CD8-positive, alpha-beta memory T cell (primary cell): ENCODE measurements at regions not wholly inside any gene's neighbourhood (a gene's known extent, or its start where the extent isn't known, plus 50 kb on each side); places are given as distances from the start of the nearest gene placed in this dataset.

ENCODE experiments used
- CTCF ChIA-PET: fragments of 350-600 bp; sonication (Branson Sonifier 250); formaldehyde crosslinking; loops from one replicate; lab custom pipeline; 2021; ENCODE audit warnings: antibody characterized with exemption; lab: Charles Lee
- POLR2A ChIA-PET: fragments of 350-600 bp; sonication (Branson Sonifier 250); formaldehyde crosslinking; loops from one replicate; lab custom pipeline; 2021; ENCODE audit warnings: antibody characterized with exemption; lab: Charles Lee
- DNase-seq, 5 donors: peaks; one replicate each; pipeline versions ENCODE4 v3.0.0 to v3.0.0-alpha.2; 2020 to 2022; ENCODE audit warnings: mixed read lengths in 1 of 5
- H3K27ac ChIP-seq: one replicate; pipeline ENCODE4 v1.7.0; 2013; ENCODE audit warnings: low read depth, mild to moderate bottlenecking, low read length, moderate library complexity
- H3K27me3 ChIP-seq: 2 replicates; pipeline ENCODE4 v1.7.0; 2013; ENCODE audit warnings: low read length, mild to moderate bottlenecking; ENCODE audit not compliant: insufficient read depth, poor library complexity, severe bottlenecking
- H3K36me3 ChIP-seq: 2 replicates; pipeline ENCODE4 v1.7.0; 2013; ENCODE audit warnings: mild to moderate bottlenecking, low read length, moderate library complexity; ENCODE audit not compliant: insufficient read depth
- H3K4me1 ChIP-seq: 2 replicates; pipeline ENCODE4 v1.7.0; 2013; ENCODE audit warnings: mild to moderate bottlenecking, low read length, moderate library complexity; ENCODE audit not compliant: insufficient read depth
- H3K4me3 ChIP-seq: 2 replicates; pipeline ENCODE4 v1.7.0; 2013; ENCODE audit warnings: mild to moderate bottlenecking, low read length
- H3K9me3 ChIP-seq: 2 replicates; pipeline ENCODE4 v1.7.0; 2013; ENCODE audit warnings: mild to moderate bottlenecking, low read length
- H3K27ac Mint-ChIP-seq, 8 donors: one replicate each; pipeline ENCODE4 v1.8.0; 2020 to 2021; ENCODE audit warnings: mixed read lengths in 8 of 8, mild to moderate bottlenecking in 6 of 8, inconsistent platforms in 3 of 8, moderate library complexity in 3 of 8
- H3K27me3 Mint-ChIP-seq, 2 donors: one replicate each; pipeline ENCODE4 v1.8.0; 2020 to 2021; ENCODE audit warnings: mixed read lengths in 2 of 2, mild to moderate bottlenecking in 1 of 2, moderate library complexity in 1 of 2
- H3K36me3 Mint-ChIP-seq, 3 donors: one replicate each; pipeline ENCODE4 v1.8.0; 2020 to 2021; ENCODE audit warnings: mixed read lengths in 3 of 3, inconsistent platforms in 1 of 3, mild to moderate bottlenecking in 1 of 3
- H3K4me1 Mint-ChIP-seq, 3 donors: one replicate each; pipeline ENCODE4 v1.8.0; 2020 to 2021; ENCODE audit warnings: mixed read lengths in 3 of 3, inconsistent platforms in 1 of 3, mild to moderate bottlenecking in 1 of 3
- H3K4me3 Mint-ChIP-seq, 7 donors: one replicate each; pipeline ENCODE4 v1.8.0; 2020 to 2021; ENCODE audit warnings: mixed read lengths in 7 of 7, mild to moderate bottlenecking in 6 of 7, moderate library complexity in 4 of 7, inconsistent platforms in 2 of 7
- H3K9me3 Mint-ChIP-seq, 5 donors: one replicate each; pipeline ENCODE4 v1.8.0; 2020 to 2022; ENCODE audit warnings: mixed read lengths in 5 of 5, mild to moderate bottlenecking in 3 of 5, moderate library complexity in 2 of 5, inconsistent platforms in 1 of 5

DNA sequence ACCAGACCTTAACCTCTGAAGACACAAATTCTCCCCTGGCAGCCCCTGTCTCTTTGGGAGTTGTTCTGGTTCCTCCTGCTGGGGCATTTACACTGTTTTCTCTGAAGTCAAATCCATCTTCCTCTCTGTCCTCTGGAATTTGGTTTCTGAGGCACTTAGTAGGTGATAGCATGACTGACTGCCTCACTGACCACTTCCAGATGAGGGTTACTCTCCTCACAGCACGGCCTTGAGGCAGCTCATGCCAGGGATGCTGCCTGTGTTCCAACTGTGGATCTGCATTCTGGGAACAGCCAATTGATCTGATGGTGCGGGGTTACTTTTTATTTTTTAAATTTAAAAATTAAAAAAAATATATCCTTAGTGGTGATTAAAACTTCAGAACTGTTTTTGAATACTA, 140.9 kb upstream of the ROPN1 start:
- H3K4me3 ChIP-seq = no peak overlapping the region
- Mint-ChIP-seq H3K36me3 (no peaks in the 10 kb centered on the region), H3K27ac (no peak overlapping the region), H3K4me1 (no peaks in the 10 kb centered on the region), H3K4me3 (no peak overlapping the region), H3K27me3 (peaks cover 15 to 47% of the 10 kb centered on the region in 2 donors), H3K9me3 (peaks cover 0 to 2% (median 0%) of the 10 kb centered on the region in 5 donors)
- CTCF ChIA-PET = no interaction called here
- no peaks in the 10 kb centered on the region for H3K4me1 ChIP-seq
- POLR2A ChIA-PET = no interaction called here
- H3K27ac ChIP-seq = no peak overlapping the region
- no peaks in the 10 kb centered on the region for H3K9me3 ChIP-seq
- no peaks in the 10 kb centered on the region for H3K27me3 ChIP-seq
- DNase-seq = no peak
- no peaks in the 10 kb centered on the region for H3K36me3 ChIP-seq

DNA sequence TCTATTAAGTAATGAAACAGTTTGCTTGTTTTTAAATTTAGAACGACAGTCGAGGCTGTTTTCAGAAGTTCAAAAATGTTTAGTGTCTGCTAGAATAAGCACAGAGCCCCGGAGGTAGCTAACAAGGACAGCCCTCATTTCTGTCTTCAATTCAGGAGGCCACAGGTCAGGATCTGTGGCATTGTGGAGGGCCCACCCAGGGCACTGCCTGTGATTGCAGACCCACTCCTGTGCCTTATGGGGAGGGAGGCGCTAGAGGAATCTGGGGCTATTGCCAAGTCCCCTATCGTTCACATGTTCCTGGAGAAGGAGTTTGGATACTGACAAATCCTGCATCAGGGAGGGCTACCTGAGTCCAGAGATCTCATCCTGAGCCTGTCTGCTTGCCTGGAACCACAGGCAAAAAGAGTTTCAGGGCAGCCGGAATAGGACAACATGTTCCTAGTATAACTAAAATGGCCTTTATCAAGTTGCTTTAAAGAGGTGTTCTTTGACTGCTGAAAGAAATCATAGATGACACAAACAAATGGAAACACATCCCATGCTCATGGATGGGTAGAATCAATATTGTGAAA, 141.5 kb upstream of the ROPN1 start:
- Histone ChIP-seq H3K9me3 (no peaks in the 10 kb centered on the region), H3K27ac (no peak overlapping the region), H3K36me3 (no peaks in the 10 kb centered on the region), H3K27me3 (no peaks in the 10 kb centered on the region), H3K4me1 (no peaks in the 10 kb centered on the region), H3K4me3 (no peak overlapping the region)
- H3K9me3 Mint-ChIP-seq = peaks cover 0 to 2% (median 0%) of the 10 kb centered on the region in 5 donors
- peaks cover 15 to 43% of the 10 kb centered on the region in 2 donors for H3K27me3 Mint-ChIP-seq
- ChIA-PET CTCF (no interaction called here), POLR2A (no interaction called here)
- no peaks in the 10 kb centered on the region for H3K36me3 Mint-ChIP-seq
- no peak overlapping the region for H3K4me3 Mint-ChIP-seq
- no peaks in the 10 kb centered on the region for H3K4me1 Mint-ChIP-seq
- no peak for DNase-seq
- no peak overlapping the region for H3K27ac Mint-ChIP-seq

DNA sequence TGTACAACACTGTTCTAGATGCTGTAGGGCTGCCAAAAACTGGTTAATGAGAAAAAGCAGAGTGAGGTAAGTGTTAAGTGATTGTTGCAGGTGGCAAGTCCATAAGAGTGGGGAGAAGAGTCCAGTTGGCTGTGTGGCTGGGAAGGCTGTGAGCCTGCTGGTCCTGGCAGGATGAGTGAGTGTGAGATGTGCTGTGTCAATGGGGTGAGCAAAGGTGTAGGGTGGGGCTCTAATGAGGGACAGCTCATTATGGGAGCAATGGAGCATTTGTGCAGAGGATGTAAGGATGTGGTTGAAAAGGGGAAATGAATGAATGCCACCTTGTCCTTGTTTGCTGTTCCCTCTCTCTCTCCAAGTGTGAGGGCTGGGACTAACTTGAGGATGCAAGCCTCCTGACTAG, 145.3 kb upstream of the ROPN1 start:
- Mint-ChIP-seq H3K36me3 (no peaks in the 10 kb centered on the region), H3K4me1 (no peaks in the 10 kb centered on the region), H3K27me3 (peaks cover 8 to 11% of the 10 kb centered on the region in 2 donors), H3K4me3 (no peak overlapping the region), H3K27ac (no peak overlapping the region), H3K9me3 (peaks cover 0 to 2% (median 0%) of the 10 kb centered on the region in 5 donors)
- no peaks in the 10 kb centered on the region for H3K9me3 ChIP-seq
- DNase-seq = no peak
- CTCF ChIA-PET = no interaction called here
- no peaks in the 10 kb centered on the region for H3K36me3 ChIP-seq
- no peak overlapping the region for H3K4me3 ChIP-seq
- POLR2A ChIA-PET = no interaction called here
- no peaks in the 10 kb centered on the region for H3K27me3 ChIP-seq
- no peak overlapping the region for H3K27ac ChIP-seq
- H3K4me1 ChIP-seq = no peaks in the 10 kb centered on the region

DNA sequence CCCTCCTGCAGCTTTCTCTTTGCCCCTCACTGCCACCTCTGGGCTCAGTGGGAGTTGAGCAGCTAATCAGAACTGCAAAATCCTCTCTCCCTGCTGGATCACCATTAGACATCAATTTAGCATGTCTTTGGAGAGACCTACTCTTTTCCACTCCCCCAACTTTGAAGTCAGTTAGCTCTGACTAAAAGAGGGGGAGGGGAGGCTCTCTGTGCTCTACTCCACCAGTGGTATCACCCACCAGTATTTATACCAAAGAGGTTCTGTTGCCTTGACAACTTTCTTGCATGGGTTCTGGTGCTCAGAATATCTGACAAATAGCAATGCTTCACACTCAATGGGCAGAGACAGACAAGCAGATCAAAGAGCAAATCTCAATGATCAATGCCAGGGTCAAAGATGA, 146.2 kb upstream of the ROPN1 start:
- H3K27ac ChIP-seq = no peak overlapping the region

DNA sequence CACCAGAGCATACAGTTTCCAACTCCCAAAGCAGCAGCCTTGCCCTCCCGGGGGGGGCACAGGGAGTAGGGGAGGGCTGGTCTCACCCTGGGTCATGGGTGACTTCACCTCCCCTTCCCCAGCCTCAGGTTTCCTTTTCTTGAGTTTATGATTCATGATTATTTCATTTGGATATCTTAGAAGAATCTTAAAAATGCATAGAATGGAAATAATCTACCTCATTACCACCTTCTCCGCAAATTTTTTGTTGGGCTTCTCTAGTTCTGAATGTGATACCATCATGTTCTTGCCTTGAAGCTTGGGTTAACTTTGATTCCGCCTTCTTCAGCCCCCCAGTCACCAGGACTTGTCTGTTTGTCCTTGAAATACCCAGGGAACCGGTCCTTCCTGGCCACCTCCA, 148.8 kb upstream of the ROPN1 start:
- Histone ChIP-seq H3K4me3 (no peak overlapping the region), H3K4me1 (no peaks in the 10 kb centered on the region), H3K9me3 (no peaks in the 10 kb centered on the region), H3K27ac (no peak overlapping the region), H3K36me3 (no peaks in the 10 kb centered on the region), H3K27me3 (no peaks in the 10 kb centered on the region)
- DNase-seq = no peak
- no peaks in the 10 kb centered on the region for H3K4me1 Mint-ChIP-seq
- ChIA-PET POLR2A (no interaction called here), CTCF (interaction anchor here (1.2 kb wide), 1 partner anchor 20 kb away, joined by 3 read pairs; no protein-coding TSS in a partner anchor)
- H3K27me3 Mint-ChIP-seq = peaks cover 2 to 8% of the 10 kb centered on the region in 2 donors
- H3K36me3 Mint-ChIP-seq = no peaks in the 10 kb centered on the region
- peaks cover 0 to 2% (median 0%) of the 10 kb centered on the region in 5 donors for H3K9me3 Mint-ChIP-seq
- no peak overlapping the region for H3K4me3 Mint-ChIP-seq
- no peak overlapping the region for H3K27ac Mint-ChIP-seq

More for the DNA sequence above, 146.2 kb upstream of the ROPN1 start:
- ChIA-PET POLR2A (no interaction called here), CTCF (no interaction called here)
- Mint-ChIP-seq H3K27me3 (peaks cover 5 to 7% of the 10 kb centered on the region in 2 donors), H3K27ac (no peak overlapping the region), H3K9me3 (peaks cover 0 to 2% (median 0%) of the 10 kb centered on the region in 5 donors), H3K4me3 (no peak overlapping the region), H3K4me1 (no peaks in the 10 kb centered on the region), H3K36me3 (no peaks in the 10 kb centered on the region)
- H3K9me3 ChIP-seq = no peaks in the 10 kb centered on the region
- no peak for DNase-seq
- H3K4me1 ChIP-seq = no peaks in the 10 kb centered on the region
- no peaks in the 10 kb centered on the region for H3K27me3 ChIP-seq
- H3K36me3 ChIP-seq = no peaks in the 10 kb centered on the region
- H3K4me3 ChIP-seq = no peak overlapping the region

DNA sequence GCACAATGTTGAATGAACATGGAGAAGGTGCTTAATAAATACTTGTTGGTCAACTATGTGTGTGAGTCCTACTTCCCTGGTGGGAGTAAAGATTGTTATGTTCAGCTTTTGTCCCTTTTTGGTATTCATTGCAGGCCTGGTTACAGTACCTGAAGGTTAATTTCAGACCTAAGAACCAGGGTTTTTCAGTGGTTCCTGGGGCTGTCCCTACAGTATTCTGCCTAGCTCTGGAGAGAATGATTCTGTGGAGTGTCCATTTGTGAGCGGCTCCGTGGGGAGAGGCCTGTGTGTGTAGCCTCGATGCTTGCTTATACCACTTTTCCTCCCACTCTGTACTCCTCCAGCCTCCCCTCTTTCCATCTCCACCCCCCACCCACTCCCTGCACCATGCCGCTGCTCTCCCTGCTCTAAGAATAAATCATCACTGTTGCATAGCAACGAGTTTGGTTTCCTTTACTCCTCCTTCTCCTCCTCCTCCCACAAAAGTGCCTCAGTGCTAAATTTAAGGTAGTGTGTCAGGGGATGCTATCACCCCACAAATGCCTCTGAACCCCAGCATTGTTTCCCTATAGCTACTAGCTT, 150.6 kb upstream of the ROPN1 start:
- DNase-seq = no peak
- CTCF ChIA-PET = no interaction called here
- no peaks in the 10 kb centered on the region for H3K36me3 Mint-ChIP-seq

DNA sequence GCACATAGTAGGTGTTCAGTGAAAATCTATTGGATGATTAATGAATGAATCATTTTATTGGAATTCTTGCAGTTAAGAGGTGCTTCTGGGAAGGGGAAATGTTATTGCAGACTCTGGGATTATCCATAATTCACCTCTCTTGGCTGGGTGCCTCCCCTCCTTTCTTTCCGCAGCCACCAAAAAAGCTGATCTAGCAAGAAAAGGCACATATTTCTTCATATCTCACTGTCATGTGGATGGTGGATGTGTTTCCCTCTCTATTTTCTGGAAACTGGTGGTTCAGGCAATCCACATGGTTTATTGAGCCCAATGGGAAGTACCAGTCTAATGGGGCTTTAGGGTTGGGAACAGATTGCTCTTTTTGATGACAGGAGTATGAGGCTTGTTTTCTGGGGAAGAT, 151.1 kb upstream of the ROPN1 start:
- H3K4me1 ChIP-seq = no peaks in the 10 kb centered on the region
- H3K27me3 ChIP-seq = no peaks in the 10 kb centered on the region
- H3K9me3 Mint-ChIP-seq = no peaks in the 10 kb centered on the region
- CTCF ChIA-PET = no interaction called here
- no peak for DNase-seq
- no peak overlapping the region for H3K27ac ChIP-seq
- no peaks in the 10 kb centered on the region for H3K36me3 Mint-ChIP-seq
- H3K36me3 ChIP-seq = no peaks in the 10 kb centered on the region
- no peak overlapping the region for H3K4me3 ChIP-seq
- H3K4me1 Mint-ChIP-seq = no peaks in the 10 kb centered on the region
- no peak overlapping the region for H3K4me3 Mint-ChIP-seq
- H3K27me3 Mint-ChIP-seq = peaks cover 4 to 8% of the 10 kb centered on the region in 2 donors
- no peaks in the 10 kb centered on the region for H3K9me3 ChIP-seq
- no peak overlapping the region for H3K27ac Mint-ChIP-seq
- POLR2A ChIA-PET = no interaction called here

More for the DNA sequence above, 150.6 kb upstream of the ROPN1 start:
- H3K4me3 ChIP-seq = no peak overlapping the region
- Mint-ChIP-seq H3K27me3 (peaks cover 2 to 8% of the 10 kb centered on the region in 2 donors), H3K9me3 (no peaks in the 10 kb centered on the region), H3K4me3 (no peak overlapping the region), H3K27ac (no peak overlapping the region), H3K4me1 (no peaks in the 10 kb centered on the region)
- H3K9me3 ChIP-seq = no peaks in the 10 kb centered on the region
- no peaks in the 10 kb centered on the region for H3K27me3 ChIP-seq
- H3K36me3 ChIP-seq = no peaks in the 10 kb centered on the region
- POLR2A ChIA-PET = no interaction called here
- H3K27ac ChIP-seq = no peak overlapping the region
- H3K4me1 ChIP-seq = no peaks in the 10 kb centered on the region

DNA sequence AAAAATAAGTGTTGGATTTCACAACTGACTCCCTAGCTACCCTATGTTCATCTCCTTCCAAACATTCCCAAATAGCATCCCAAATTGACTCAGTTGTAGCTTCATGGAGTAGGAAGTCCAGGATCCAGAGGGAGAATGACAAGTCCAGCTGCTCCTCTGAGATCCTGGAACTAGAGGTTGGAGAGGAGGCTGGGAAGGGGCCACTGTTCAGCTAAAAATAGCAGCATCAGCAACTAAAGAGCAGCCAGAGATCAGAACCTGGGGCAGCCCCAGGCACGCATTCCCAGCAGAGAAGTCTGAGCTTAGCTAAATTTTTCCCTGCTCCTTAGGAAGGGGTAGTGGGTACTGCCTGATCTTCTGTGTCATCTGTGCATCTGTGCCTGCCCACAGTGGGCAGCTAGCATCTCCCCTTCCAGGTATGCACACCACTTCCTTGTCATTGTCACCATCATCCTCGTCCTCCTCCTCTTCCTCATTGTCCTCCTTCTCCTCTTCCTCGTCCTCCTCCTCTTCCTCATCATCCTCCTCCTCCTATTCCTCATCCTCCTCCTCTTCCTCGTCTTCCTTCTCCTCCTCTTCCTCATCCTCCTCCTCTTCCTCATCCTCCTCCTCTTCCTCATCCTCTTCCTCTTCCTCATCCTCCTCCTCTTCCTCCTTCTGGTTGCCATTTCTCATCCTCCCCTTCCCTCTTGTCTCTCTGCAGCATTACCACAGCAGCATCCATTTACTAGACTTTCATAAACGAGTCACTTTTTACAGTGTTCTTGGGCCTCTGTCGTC, 152.3 kb upstream of the ROPN1 start:
- POLR2A ChIA-PET = no interaction called here
- Histone ChIP-seq H3K4me1 (no peaks in the 10 kb centered on the region), H3K36me3 (no peaks in the 10 kb centered on the region), H3K9me3 (no peaks in the 10 kb centered on the region), H3K27ac (no peak overlapping the region), H3K27me3 (no peaks in the 10 kb centered on the region), H3K4me3 (no peak overlapping the region)
- no peaks in the 10 kb centered on the region for H3K4me1 Mint-ChIP-seq
- H3K4me3 Mint-ChIP-seq = no peak overlapping the region
- H3K36me3 Mint-ChIP-seq = no peaks in the 10 kb centered on the region
- peaks cover 4 to 8% of the 10 kb centered on the region in 2 donors for H3K27me3 Mint-ChIP-seq
- CTCF ChIA-PET = no interaction called here
- H3K27ac Mint-ChIP-seq = no peak overlapping the region
- H3K9me3 Mint-ChIP-seq = no peaks in the 10 kb centered on the region
- DNase-seq = no peak
